K562 (cell line): ENCODE measurements at regions not wholly inside any gene's neighbourhood (a gene's known extent, or its start where the extent isn't known, plus 50 kb on each side); places are given as distances from the start of the nearest gene placed in this dataset.

Source experiments
- CBX3 ChIP-seq, 2 experiments: IDR thresholded peaks; 1 replicate in 1 of 2; 2 replicates in 1 of 2; pipeline ENCODE4 v1.6.1; 2012; ENCODE audit warnings: inconsistent platforms in 2 of 2, low read length in 2 of 2, borderline replicate concordance in 1 of 2, control low read depth in 1 of 2
- SMARCE1 ChIP-seq: fragments of 450-650 bp; IDR thresholded peaks from 2 replicates; pipeline ENCODE4 v1.7.1; 2016; ENCODE audit warnings: mild to moderate bottlenecking
- SMC3 ChIP-seq: conservative IDR thresholded peaks from 2 replicates; pipeline ENCODE4 v1.6.1; 2011; ENCODE audit warnings: low read depth, low read length, improper control_type of control experiment; ENCODE audit not compliant: insufficient read depth
- SP1 ChIP-seq: sonication (generic); formaldehyde crosslinking; IDR thresholded peaks from 2 replicates; pipeline ENCODE4 v1.8.1; 2022; ENCODE audit warnings: mild to moderate bottlenecking, missing genetic modification reagents
- TAF1 ChIP-seq: IDR thresholded peaks from 2 replicates; pipeline ENCODE4 v1.6.1; 2011; ENCODE audit warnings: mild to moderate bottlenecking, low read length, moderate library complexity; ENCODE audit not compliant: insufficient read depth, control insufficient read depth, severe bottlenecking; ENCODE audit errors: extremely low read depth
- ZNF766 ChIP-seq: fragments of 200-800 bp; sonication (Bioruptor generic); conservative IDR thresholded peaks from 2 replicates; pipeline ENCODE4 v1.6.1; 2016; ENCODE audit warnings: missing genetic modification characterization, missing compliant biosample characterization
- TF ChIP-seq, protein P1 (sequence below): IDR thresholded peaks from 3 replicates; pipeline ENCODE4 v1.6.1; 2011; ENCODE audit warnings: borderline replicate concordance, mild to moderate bottlenecking; ENCODE audit not compliant: insufficient read length, insufficient read depth
- TF ChIP-seq, protein P2 (sequence below): fragments of 200-400 bp; formaldehyde crosslinking; IDR thresholded peaks from 2 replicates; pipeline ENCODE4 v1.6.1; 2017; ENCODE audit warnings: mild to moderate bottlenecking, low read depth, low read length, moderate library complexity

DNA sequence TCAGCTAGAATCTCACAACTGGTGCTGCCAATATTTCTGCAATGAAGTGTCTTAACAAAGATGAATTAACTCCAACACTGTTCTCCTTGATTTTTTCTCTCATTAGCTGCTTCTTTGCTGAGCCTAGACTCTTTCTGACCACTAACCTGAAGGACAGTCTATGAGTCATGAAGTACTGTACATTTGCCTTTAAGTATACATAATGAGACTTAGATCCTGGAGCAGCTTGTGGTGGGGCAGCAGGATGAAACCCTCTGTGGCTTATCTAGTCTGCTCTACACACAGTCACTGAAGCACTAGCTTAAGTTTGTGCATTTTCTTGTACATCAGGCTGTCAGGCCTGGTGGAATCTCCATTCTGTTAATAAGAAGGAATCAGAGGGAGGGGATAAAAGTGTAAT lies 307.4 kb upstream of the SMIM31 start:
- TF ChIP-seq SMC3 = no peak
- TF ChIP-seq TAF1 = no peak
- TF ChIP-seq SMARCE1 = no peak
- TF ChIP-seq, protein P1, sequence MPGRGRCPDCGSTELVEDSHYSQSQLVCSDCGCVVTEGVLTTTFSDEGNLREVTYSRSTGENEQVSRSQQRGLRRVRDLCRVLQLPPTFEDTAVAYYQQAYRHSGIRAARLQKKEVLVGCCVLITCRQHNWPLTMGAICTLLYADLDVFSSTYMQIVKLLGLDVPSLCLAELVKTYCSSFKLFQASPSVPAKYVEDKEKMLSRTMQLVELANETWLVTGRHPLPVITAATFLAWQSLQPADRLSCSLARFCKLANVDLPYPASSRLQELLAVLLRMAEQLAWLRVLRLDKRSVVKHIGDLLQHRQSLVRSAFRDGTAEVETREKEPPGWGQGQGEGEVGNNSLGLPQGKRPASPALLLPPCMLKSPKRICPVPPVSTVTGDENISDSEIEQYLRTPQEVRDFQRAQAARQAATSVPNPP = no peak
- no peak for TF ChIP-seq SP1 (CRISPR knock-in tag)
- TF ChIP-seq CBX3 (IDR thresholded peaks at IDR 0.05; ENCODE audit: borderline replicate concordance in 1 of 2, low read length in 2 of 2) = no peak
- TF ChIP-seq, protein P2, sequence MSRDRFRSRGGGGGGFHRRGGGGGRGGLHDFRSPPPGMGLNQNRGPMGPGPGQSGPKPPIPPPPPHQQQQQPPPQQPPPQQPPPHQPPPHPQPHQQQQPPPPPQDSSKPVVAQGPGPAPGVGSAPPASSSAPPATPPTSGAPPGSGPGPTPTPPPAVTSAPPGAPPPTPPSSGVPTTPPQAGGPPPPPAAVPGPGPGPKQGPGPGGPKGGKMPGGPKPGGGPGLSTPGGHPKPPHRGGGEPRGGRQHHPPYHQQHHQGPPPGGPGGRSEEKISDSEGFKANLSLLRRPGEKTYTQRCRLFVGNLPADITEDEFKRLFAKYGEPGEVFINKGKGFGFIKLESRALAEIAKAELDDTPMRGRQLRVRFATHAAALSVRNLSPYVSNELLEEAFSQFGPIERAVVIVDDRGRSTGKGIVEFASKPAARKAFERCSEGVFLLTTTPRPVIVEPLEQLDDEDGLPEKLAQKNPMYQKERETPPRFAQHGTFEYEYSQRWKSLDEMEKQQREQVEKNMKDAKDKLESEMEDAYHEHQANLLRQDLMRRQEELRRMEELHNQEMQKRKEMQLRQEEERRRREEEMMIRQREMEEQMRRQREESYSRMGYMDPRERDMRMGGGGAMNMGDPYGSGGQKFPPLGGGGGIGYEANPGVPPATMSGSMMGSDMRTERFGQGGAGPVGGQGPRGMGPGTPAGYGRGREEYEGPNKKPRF = no peak
- TF ChIP-seq ZNF766 = no peak
